ENCODE measurements at regions not wholly inside any gene's neighbourhood (a gene's known extent, or its start where the extent isn't known, plus 50 kb on each side); places are given as distances from the start of the nearest gene placed in this dataset.
A peak's percentile ranks its signal among the peaks of the same experiment; 100 is the strongest.

GRCh38 chr2:104378853-104379374 is 475.0 kb upstream of the POU3F3 start:
- Histone ChIP-seq H3K4me2 (no peak overlapping the region), H4K20me1 (ENCODE audit: insufficient read depth) (no peaks in the 10 kb centered on the region), H3K36me3 (replicated peaks in 1 of 2; ENCODE audit: control insufficient read depth in 1 of 2, insufficient read depth in 2 of 2, low read length in 1 of 2) (no peaks in the 10 kb centered on the region), H3K27me3 (ENCODE audit: insufficient read depth) (no peaks in the 10 kb centered on the region), H3K4me1 (ENCODE audit: control insufficient read depth in 1 of 2, insufficient read depth in 2 of 2, low read depth in 1 of 2, low read length in 1 of 2) (peaks cover 0 to 5% of the 10 kb centered on the region in 2 experiments; a peak in 1 of 4 replicates), H3F3A (replicated peaks; ENCODE audit: insufficient read depth) (no peaks in the 10 kb centered on the region), H3K9me3 (no peaks in the 10 kb centered on the region), H3K27ac (ENCODE audit: low read depth in 2 of 2, low read length in 1 of 2) (peak overlapping the region in 1 of 2 experiments; percentile 84; a peak in 2 of 4 replicates), H2AFZ (ENCODE audit: low read depth) (no peak overlapping the region), H3K9me2 (0 out of 2 replicates have a peak, but pooled peaks cover 3% of the 10 kb centered on the region), H3K79me2 (ENCODE audit: insufficient read depth) (no peaks in the 10 kb centered on the region), H3K9ac (no peak overlapping the region), H3K4me3 (ENCODE audit: low read depth in 2 of 2, low read length in 1 of 2) (peak overlapping the region in 1 of 2 experiments; percentile 38; a peak in 1 of 4 replicates)
- POLR2A ChIA-PET, result interaction anchor here (0.6 to 1.0 kb wide), 3 partner anchors 57 to 659 kb away, joined by 3 to 4 read pairs (median 3); partner anchors contain the start of gene MRPS9
- DNase-seq, result peak; percentile 77
- 0% methylated on average over 2 of the region's 3 CpGs for WGBS (ENCODE audit: low lambda C conversion rate)
- TF ChIP-seq CHD2 (IDR thresholded peaks at IDR 0.05; ENCODE audit: low read length, partially characterized antibody) (peak; percentile 50), MXI1 (IDR thresholded peaks at IDR 0.05; ENCODE audit: low read depth, low read length) (peak; percentile 28; the same call in 1 of the 2 replicates), GABPA (IDR thresholded peaks at IDR 0.05; ENCODE audit: low read depth) (peak; percentile 16; the same call in 1 of the 2 replicates), SMC3 (IDR thresholded peaks at IDR 0.05; ENCODE audit: low read depth, low read length) (no peak), FOSL2 (IDR thresholded peaks at IDR 0.05; ENCODE audit: borderline replicate concordance, low read depth) (no peak), RAD21 (IDR thresholded peaks at IDR 0.05; ENCODE audit: low read length) (0 out of 2 replicates have a peak, but pooled peaks have one; percentile 21), CTCF (IDR thresholded peaks at IDR 0.05) (no peak), TAF1 (IDR thresholded peaks at IDR 0.05; ENCODE audit: borderline replicate concordance, low read depth, low read length) (no peak), RFX5 (IDR thresholded peaks at IDR 0.05; ENCODE audit: low read length) (no peak)
- TF ChIP-seq, protein P1, sequence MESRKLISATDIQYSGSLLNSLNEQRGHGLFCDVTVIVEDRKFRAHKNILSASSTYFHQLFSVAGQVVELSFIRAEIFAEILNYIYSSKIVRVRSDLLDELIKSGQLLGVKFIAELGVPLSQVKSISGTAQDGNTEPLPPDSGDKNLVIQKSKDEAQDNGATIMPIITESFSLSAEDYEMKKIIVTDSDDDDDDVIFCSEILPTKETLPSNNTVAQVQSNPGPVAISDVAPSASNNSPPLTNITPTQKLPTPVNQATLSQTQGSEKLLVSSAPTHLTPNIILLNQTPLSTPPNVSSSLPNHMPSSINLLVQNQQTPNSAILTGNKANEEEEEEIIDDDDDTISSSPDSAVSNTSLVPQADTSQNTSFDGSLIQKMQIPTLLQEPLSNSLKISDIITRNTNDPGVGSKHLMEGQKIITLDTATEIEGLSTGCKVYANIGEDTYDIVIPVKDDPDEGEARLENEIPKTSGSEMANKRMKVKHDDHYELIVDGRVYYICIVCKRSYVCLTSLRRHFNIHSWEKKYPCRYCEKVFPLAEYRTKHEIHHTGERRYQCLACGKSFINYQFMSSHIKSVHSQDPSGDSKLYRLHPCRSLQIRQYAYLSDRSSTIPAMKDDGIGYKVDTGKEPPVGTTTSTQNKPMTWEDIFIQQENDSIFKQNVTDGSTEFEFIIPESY (IDR thresholded peaks at IDR 0.05; ENCODE audit: borderline replicate concordance, low read depth), result no peak
- CTCF ChIA-PET, result interaction anchor here (0.7 to 1.1 kb wide), 2 partner anchors 9 to 27 kb away, joined by 3 read pairs; no protein-coding TSS in a partner anchor

DNA sequence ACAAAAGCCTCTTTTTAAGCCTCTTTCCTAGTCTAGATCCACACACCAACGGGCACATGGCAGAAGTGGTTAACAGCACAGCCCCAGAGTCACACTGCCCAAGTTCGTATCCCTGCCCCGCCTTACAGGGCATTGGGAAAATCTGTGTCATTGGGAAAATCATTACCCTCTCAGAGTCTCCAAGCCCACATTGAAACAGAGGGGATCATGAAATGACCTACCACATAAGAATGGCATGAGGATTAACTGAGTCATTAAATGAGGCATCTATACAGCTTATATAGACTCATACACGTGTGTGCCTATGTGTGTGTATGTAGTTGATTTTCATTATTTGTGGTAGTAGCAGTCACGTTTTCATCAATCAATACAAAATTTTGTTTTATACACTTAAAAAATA is 469.0 kb upstream of the POU3F3 start:
- Histone ChIP-seq H3K36me3 (replicated peaks in 1 of 2; ENCODE audit: control insufficient read depth in 1 of 2, insufficient read depth in 2 of 2, low read length in 1 of 2) (no peaks in the 10 kb centered on the region), H3K27me3 (ENCODE audit: insufficient read depth) (no peaks in the 10 kb centered on the region), H2AFZ (ENCODE audit: low read depth) (no peak overlapping the region), H3K4me1 (ENCODE audit: control insufficient read depth in 1 of 2, insufficient read depth in 2 of 2, low read depth in 1 of 2, low read length in 1 of 2) (peaks cover 0 to 2% of the 10 kb centered on the region in 2 experiments; a peak in 1 of 4 replicates), H4K20me1 (ENCODE audit: insufficient read depth) (no peaks in the 10 kb centered on the region), H3K4me3 (ENCODE audit: low read depth in 2 of 2, low read length in 1 of 2) (no peak overlapping the region), H3K9me2 (0 out of 2 replicates have a peak, but pooled peaks cover 3% of the 10 kb centered on the region), H3K9me3 (no peaks in the 10 kb centered on the region), H3F3A (replicated peaks; ENCODE audit: insufficient read depth) (no peaks in the 10 kb centered on the region), H3K79me2 (ENCODE audit: insufficient read depth) (no peaks in the 10 kb centered on the region), H3K9ac (no peak overlapping the region), H3K27ac (ENCODE audit: low read depth in 2 of 2, low read length in 1 of 2) (no peak overlapping the region), H3K4me2 (no peak overlapping the region)
- CTCF ChIA-PET, result no interaction called here
- WGBS (ENCODE audit: low lambda C conversion rate), result 41% methylated on average over 5 of the region's 5 CpGs
- POLR2A ChIA-PET, result no interaction called here
- no peak for DNase-seq
- no peak for TF ChIP-seq NRF1 (IDR thresholded peaks at IDR 0.05; ENCODE audit: low read depth, low read length)
- TF ChIP-seq RCOR1 (IDR thresholded peaks at IDR 0.05; ENCODE audit: low read length), result no peak
- no peak for TF ChIP-seq POLR2AphosphoS5 (IDR thresholded peaks at IDR 0.05; ENCODE audit: low read depth, low read length)
